Panc1 (cell line): ENCODE measurements at regions not wholly inside any gene's neighbourhood (a gene's known extent, or its start where the extent isn't known, plus 50 kb on each side); places are given as distances from the start of the nearest gene placed in this dataset.

Experiments
- ATAC-seq: fragments of 200-7000 bp; cut with Tn5 transposase; 2 replicates; pipeline ENCODE4 v1.9.1; 2020; ENCODE audit warnings: mild to moderate bottlenecking, moderate library complexity
- BruUV-seq: library from RNA; stranded (reverse); fragments of 400-500 nt; replicated peaks from 2 replicates; lab custom pipeline; 2021; lab: Mats Ljungman, UMichigan
- CTCF ChIA-PET: fragments of 300-600 bp; sonication (Branson Sonifier 250); formaldehyde crosslinking; loops from one replicate; lab custom pipeline; 2022; ENCODE audit warnings: antibody characterized with exemption; lab: Charles Lee
- POLR2A ChIA-PET: fragments of 300-600 bp; sonication (Branson Sonifier 250); formaldehyde crosslinking; loops from one replicate; lab custom pipeline; 2022; ENCODE audit warnings: antibody characterized with exemption; lab: Charles Lee
- DNase-seq: peaks from one replicate; pipeline ENCODE4 v3.0.0-alpha.2; 2010; ENCODE audit warnings: low read depth, low spot score
- H3K27ac ChIP-seq: 2 replicates; pipeline ENCODE4 v1.5.1; 2011; ENCODE audit warnings: mild to moderate bottlenecking, low read length, inconsistent platforms
- H3K27me3 ChIP-seq: fragments of 200-500 bp; sonication (Bioruptor generic); 2 replicates; pipeline ENCODE4 v1.6.0; 2014; ENCODE audit warnings: low read length, inconsistent platforms; ENCODE audit not compliant: control insufficient read depth, insufficient read depth
- H3K36me3 ChIP-seq: fragments of 200-500 bp; sonication (Bioruptor generic); 2 replicates; pipeline ENCODE4 v1.5.1; 2014; ENCODE audit warnings: inconsistent platforms, mild to moderate bottlenecking, low read length, moderate library complexity; ENCODE audit not compliant: control insufficient read depth, insufficient read depth
- H3K4me1 ChIP-seq: 2 replicates; pipeline ENCODE4 v1.5.1; 2011; ENCODE audit warnings: inconsistent platforms, mild to moderate bottlenecking, low read length, moderate library complexity; ENCODE audit not compliant: control insufficient read depth, insufficient read depth
- H3K4me3 ChIP-seq, 2 experiments: 2 replicates each; pipeline ENCODE4 v1.5.1; 2011 to 2012; ENCODE audit warnings: low read depth in 2 of 2, low read length in 2 of 2, mild to moderate bottlenecking in 2 of 2, inconsistent platforms in 1 of 2, moderate library complexity in 1 of 2
- H3K9me3 ChIP-seq: fragments of 200-500 bp; sonication (Bioruptor generic); 2 replicates; pipeline ENCODE4 v1.5.1; 2014; ENCODE audit warnings: low read depth, mild to moderate bottlenecking, inconsistent platforms, low read length, moderate library complexity; ENCODE audit not compliant: control insufficient read depth, insufficient read depth
- POLR2AphosphoS5 ChIP-seq: IDR thresholded peaks from 2 replicates; pipeline ENCODE4 v1.6.1; 2012; ENCODE audit warnings: mild to moderate bottlenecking, low read depth, low read length, moderate library complexity
- SIN3A ChIP-seq: IDR thresholded peaks from 2 replicates; pipeline ENCODE4 v1.6.1; 2012; ENCODE audit warnings: low read depth, mild to moderate bottlenecking, low read length, moderate library complexity, borderline replicate concordance; ENCODE audit not compliant: insufficient read depth
- TCF7L2 ChIP-seq: IDR thresholded peaks from 2 replicates; pipeline ENCODE4 v1.6.1; 2011; ENCODE audit warnings: mild to moderate bottlenecking, low read depth, low read length, inconsistent platforms
- in situ Hi-C: cut with HindIII; loops from 2 replicates; pipeline ENCODE4 v1.10.0; 2016; ENCODE audit warnings: low sequenced_read_pairs, low pct_unique_long_range_greater_than_20kb
- intact Hi-C: fragments of 100-400 bp; cut with micrococcal nuclease; formaldehyde crosslinking; loops from one replicate; pipeline ENCODE4 v1.10.0; 2022; ENCODE audit not compliant: unreplicated experiment
- TF ChIP-seq, protein P1 (sequence below): fragments of 450-650 bp; IDR thresholded peaks from 2 replicates; pipeline ENCODE4 v1.5.1; 2017; ENCODE audit warnings: mild to moderate bottlenecking
- TF ChIP-seq, protein P2 (sequence below), 2 experiments: IDR thresholded peaks; 2 replicates each; pipeline ENCODE4 v1.6.1; 2011 to 2012; ENCODE audit warnings: low read depth in 2 of 2, control low read depth in 1 of 2, low read length in 1 of 2, mild to moderate bottlenecking in 1 of 2, moderate library complexity in 1 of 2; ENCODE audit not compliant: insufficient read depth in 1 of 2

DNA sequence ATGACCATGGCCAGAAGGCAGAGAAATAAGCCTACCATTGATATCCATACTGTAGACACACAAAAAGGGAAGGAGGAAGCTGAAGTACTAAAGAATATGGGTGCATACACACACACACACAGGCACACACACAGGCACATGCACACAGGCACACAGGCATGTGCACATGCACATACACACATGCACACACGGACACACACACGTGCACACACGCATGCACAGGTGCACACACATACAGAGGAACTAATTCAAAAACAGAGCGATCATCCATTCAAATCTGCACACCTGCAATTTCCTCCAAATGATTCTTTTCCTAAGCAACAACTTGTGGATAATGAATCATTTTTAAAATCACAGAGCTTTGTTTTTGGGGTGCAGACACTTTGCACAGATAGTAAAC is 166.7 kb upstream of the ADARB2 start:
- no peaks in the 10 kb centered on the region for H3K36me3 ChIP-seq
- POLR2A ChIA-PET, result no interaction called here
- H3K27me3 ChIP-seq, result no peaks in the 10 kb centered on the region
- intact Hi-C loops, result no loop called here
- ATAC-seq, result no peak
- H3K4me3 ChIP-seq, result no peak overlapping the region
- no peaks in the 10 kb centered on the region for H3K4me1 ChIP-seq
- CTCF ChIA-PET, result no interaction called here
- TF ChIP-seq POLR2AphosphoS5 (no peak), TCF7L2 (no peak)
- TF ChIP-seq, protein P1, sequence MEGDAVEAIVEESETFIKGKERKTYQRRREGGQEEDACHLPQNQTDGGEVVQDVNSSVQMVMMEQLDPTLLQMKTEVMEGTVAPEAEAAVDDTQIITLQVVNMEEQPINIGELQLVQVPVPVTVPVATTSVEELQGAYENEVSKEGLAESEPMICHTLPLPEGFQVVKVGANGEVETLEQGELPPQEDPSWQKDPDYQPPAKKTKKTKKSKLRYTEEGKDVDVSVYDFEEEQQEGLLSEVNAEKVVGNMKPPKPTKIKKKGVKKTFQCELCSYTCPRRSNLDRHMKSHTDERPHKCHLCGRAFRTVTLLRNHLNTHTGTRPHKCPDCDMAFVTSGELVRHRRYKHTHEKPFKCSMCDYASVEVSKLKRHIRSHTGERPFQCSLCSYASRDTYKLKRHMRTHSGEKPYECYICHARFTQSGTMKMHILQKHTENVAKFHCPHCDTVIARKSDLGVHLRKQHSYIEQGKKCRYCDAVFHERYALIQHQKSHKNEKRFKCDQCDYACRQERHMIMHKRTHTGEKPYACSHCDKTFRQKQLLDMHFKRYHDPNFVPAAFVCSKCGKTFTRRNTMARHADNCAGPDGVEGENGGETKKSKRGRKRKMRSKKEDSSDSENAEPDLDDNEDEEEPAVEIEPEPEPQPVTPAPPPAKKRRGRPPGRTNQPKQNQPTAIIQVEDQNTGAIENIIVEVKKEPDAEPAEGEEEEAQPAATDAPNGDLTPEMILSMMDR, result no peak
- in situ Hi-C loops, result no loop called here
- DNase-seq, result no peak
- BruUV-seq, result no TSS peak
- H3K9me3 ChIP-seq, result no peaks in the 10 kb centered on the region
- H3K27ac ChIP-seq, result no peak overlapping the region

DNA sequence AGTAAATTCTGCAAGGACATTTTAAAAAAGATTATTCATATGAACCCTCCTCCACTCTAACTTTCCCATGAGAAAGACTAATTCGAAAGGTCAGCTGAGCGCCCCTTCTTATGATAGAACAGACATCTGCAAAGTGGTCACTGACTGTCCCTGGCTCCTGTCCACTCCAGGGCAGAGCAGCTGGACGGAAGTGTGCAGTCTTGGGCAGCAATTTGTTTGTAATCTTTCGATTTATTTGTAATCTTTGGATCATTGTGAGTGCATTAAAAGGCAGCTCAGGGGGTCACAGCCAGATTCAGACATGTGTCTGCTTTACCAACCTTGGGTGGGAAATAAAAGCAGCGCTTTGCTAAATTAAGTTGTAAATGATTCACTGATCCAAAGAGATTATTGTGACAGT is 158.8 kb upstream of the ADARB2 start:
- H3K36me3 ChIP-seq, result no peaks in the 10 kb centered on the region
- ChIA-PET POLR2A (no interaction called here), CTCF (no interaction called here)
- no peak for DNase-seq
- intact Hi-C loops, result no loop called here
- in situ Hi-C loops, result no loop called here
- TF ChIP-seq POLR2AphosphoS5 (no peak), SIN3A (no peak), TCF7L2 (no peak)
- TF ChIP-seq, protein P2, sequence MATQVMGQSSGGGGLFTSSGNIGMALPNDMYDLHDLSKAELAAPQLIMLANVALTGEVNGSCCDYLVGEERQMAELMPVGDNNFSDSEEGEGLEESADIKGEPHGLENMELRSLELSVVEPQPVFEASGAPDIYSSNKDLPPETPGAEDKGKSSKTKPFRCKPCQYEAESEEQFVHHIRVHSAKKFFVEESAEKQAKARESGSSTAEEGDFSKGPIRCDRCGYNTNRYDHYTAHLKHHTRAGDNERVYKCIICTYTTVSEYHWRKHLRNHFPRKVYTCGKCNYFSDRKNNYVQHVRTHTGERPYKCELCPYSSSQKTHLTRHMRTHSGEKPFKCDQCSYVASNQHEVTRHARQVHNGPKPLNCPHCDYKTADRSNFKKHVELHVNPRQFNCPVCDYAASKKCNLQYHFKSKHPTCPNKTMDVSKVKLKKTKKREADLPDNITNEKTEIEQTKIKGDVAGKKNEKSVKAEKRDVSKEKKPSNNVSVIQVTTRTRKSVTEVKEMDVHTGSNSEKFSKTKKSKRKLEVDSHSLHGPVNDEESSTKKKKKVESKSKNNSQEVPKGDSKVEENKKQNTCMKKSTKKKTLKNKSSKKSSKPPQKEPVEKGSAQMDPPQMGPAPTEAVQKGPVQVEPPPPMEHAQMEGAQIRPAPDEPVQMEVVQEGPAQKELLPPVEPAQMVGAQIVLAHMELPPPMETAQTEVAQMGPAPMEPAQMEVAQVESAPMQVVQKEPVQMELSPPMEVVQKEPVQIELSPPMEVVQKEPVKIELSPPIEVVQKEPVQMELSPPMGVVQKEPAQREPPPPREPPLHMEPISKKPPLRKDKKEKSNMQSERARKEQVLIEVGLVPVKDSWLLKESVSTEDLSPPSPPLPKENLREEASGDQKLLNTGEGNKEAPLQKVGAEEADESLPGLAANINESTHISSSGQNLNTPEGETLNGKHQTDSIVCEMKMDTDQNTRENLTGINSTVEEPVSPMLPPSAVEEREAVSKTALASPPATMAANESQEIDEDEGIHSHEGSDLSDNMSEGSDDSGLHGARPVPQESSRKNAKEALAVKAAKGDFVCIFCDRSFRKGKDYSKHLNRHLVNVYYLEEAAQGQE (IDR thresholded peaks at IDR 0.05; ENCODE audit: insufficient read depth in 1 of 2, low read depth in 2 of 2, low read length in 1 of 2), result no peak
- TF ChIP-seq, protein P1, result no peak
- H3K27ac ChIP-seq, result no peak overlapping the region
- ATAC-seq, result no peak
- H3K9me3 ChIP-seq, result no peaks in the 10 kb centered on the region
- no peaks in the 10 kb centered on the region for H3K4me1 ChIP-seq
- H3K27me3 ChIP-seq, result no peaks in the 10 kb centered on the region
- no peak overlapping the region for H3K4me3 ChIP-seq
- BruUV-seq, result no TSS peak

DNA sequence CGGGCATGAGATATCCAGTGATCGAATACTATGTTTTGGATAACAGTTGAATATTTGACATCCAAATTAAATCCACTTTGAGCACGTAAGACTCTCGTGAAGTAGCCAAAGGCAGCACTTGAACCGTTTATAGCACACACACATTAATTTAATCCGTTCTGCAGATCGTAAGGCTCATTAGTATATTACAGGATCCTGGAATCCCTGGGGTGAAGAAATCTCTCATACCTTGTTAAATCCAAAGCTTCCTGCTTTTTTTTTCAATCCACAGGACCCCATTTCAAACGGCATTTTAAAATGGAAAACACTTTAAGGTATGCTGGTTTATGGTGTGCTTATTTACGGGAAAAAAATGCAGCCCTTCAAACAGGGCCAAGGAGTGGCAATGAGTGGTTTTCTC is 158.4 kb upstream of the ADARB2 start:
- POLR2A ChIA-PET, result no interaction called here

More for the DNA sequence above, 158.4 kb upstream of the ADARB2 start:
- BruUV-seq, result no TSS peak
- no peaks in the 10 kb centered on the region for H3K27me3 ChIP-seq
- CTCF ChIA-PET, result no interaction called here
- no peaks in the 10 kb centered on the region for H3K9me3 ChIP-seq
- H3K4me1 ChIP-seq, result no peaks in the 10 kb centered on the region
- H3K4me3 ChIP-seq, result no peak overlapping the region
- no peak overlapping the region for H3K27ac ChIP-seq
- intact Hi-C loops, result no loop called here
- DNase-seq (no peak), ATAC-seq (no peak)
- in situ Hi-C loops, result no loop called here
- TF ChIP-seq SIN3A (no peak), TCF7L2 (no peak), POLR2AphosphoS5 (no peak)
- TF ChIP-seq, protein P1, result no peak
- TF ChIP-seq, protein P2 (IDR thresholded peaks at IDR 0.05; ENCODE audit: insufficient read depth in 1 of 2, low read depth in 2 of 2, low read length in 1 of 2), result no peak
- no peaks in the 10 kb centered on the region for H3K36me3 ChIP-seq
